Activated T-helper 1 cell treated with anti-CD3 and anti-CD28 coated beads, Interleukin-2, amount 50 U/mL, for 16 hours (primary cell): ENCODE measurements at regions not wholly inside any gene's neighbourhood (a gene's known extent, or its start where the extent isn't known, plus 50 kb on each side); places are given as distances from the start of the nearest gene placed in this dataset.

ENCODE experiments used
- DNase-seq, 2 donors: peaks; one replicate each; pipeline ENCODE4 v3.0.0-alpha.2; 2020; ENCODE audit warnings: low read depth in 1 of 2, low spot score in 1 of 2

GRCh38 chr1:60146884-60147283 is 73.3 kb upstream of the C1orf87 start:
- DNase-seq, result no peak

- DNase-seq, result no peak
These were observed 72.2 kb upstream of the C1orf87 start for GRCh38 chr1:60145771-60146170.

- DNase-seq, result no peak
These were observed 68.2 kb upstream of the C1orf87 start for GRCh38 chr1:60141743-60142142.

DNA sequence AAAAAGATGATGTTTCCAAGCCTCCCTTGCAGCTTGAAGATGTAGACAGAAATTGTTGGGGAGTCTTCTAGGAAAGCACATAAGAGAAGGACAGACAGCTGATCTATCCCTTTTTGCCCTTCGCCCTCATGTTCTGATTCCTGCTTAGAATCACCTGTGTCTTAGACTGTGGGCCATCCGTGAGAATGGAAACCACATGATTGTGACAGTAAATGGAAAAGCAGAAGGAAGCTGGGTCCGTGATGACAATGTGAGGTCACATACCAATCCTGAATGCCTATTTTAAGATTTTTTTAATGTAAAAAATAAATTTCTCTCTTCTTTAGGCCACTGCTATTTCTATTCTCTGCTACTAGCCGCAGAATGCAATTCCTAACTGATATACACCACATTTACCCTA is 67.7 kb upstream of the C1orf87 start:
- no peak for DNase-seq

GRCh38 chr1:60137406-60137805 is 63.8 kb upstream of the C1orf87 start:
- DNase-seq, result no peak

DNA sequence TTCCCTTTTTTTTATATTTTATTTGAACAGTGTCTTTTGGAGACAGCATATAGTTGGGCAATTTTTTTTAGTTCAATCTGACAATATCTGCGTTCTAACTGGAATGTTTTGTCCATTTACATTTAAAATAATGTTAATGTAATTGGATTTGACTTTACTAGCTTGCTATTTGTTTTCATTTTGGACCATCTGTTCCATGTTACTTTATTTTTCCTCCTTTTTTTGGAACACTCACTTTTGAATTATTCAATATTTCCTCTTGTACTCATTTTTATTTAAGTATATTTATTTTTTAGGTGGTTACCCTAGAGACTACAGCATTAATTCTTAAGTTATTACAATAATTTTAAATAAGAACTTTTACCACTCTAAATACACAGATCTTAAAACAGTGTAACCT is 62.8 kb upstream of the C1orf87 start:
- no peak for DNase-seq

DNA sequence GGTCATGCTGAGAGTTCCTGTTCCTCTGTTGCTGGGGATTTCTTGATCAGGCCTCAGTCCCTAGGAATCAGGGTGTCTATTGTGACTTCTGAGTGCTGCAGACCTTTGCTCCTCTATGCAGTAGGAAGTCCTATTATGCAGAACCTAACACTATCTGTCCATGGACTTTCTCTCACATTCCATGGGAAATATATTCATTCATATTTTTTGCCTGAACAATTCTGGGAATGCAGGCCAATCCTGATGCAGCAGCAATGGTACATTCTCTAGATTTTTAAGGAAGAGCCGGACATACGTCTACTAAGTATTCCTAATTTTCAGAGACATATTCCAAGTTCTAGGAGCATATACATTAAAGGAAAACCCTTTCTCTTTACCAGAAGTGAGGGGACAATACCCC is 61.1 kb upstream of the C1orf87 start:
- no peak for DNase-seq

GRCh38 chr1:60133848-60134247 is 60.3 kb upstream of the C1orf87 start:
- DNase-seq, result no peak

GRCh38 chr1:60133000-60133673 is 59.6 kb upstream of the C1orf87 start:
- DNase-seq, result no peak

- DNase-seq, result no peak
These were observed 58.5 kb upstream of the C1orf87 start for GRCh38 chr1:60132108-60132507.

GRCh38 chr1:60130703-60131102 is 57.1 kb upstream of the C1orf87 start:
- no peak for DNase-seq

DNA sequence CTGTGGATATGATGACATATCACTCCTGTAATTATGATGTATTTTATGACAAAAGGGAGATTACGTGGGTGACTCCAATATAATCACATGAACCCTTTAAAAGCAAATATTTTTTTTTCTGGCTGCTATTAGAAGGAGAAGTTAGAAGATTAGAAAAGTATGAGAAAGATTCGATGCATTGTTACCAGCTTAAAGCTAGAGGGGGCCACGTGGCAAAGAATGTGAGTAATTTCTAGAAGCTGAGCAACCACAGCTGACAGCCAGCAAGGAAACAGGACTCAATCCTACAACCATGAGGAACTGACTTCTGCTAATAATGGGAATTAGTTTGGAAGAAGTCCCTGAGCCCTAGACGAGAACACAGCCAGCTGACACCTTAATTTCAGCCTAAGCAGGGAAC is 56.3 kb upstream of the C1orf87 start:
- DNase-seq, result no peak

DNA sequence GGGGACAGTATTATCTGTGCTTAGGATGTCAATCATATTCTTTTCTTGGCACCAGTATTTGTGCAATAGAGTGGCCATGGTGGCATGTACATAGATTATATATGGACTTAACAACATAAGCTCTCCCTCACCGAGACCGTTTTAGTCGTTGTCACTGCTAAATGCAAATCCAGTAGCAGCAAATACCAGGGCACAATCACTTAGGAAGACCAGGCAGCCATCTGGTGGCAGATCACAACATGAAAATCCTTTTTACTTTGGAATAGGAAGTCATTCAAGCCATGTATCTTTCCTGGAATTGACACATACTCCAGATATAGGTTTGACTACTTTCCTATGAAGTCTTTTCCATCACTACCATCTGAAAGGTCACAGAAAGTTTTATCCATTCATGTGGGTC is 53.2 kb upstream of the C1orf87 start:
- no peak for DNase-seq
